ENCODE measurements at regions not wholly inside any gene's neighbourhood (a gene's known extent, or its start where the extent isn't known, plus 50 kb on each side); places are given as distances from the start of the nearest gene placed in this dataset.
"Not testable (repeated sequence)": the region's sequence is repeated elsewhere in the genome, so short reads cannot be mapped to it uniquely, and the experiment has no call there.

GRCh38 chr6:112416866-112417265 is 69.7 kb downstream of the RFPL4B start:
- no peak overlapping the region for H3K4me3 ChIP-seq
- H3K36me3 ChIP-seq, result no peaks in the 10 kb centered on the region
- intact Hi-C loops (cut with DNase I), result no loop called here
- H3K27me3 ChIP-seq (ENCODE audit: low read depth), result no peaks in the 10 kb centered on the region
- no peaks in the 10 kb centered on the region for H3K4me1 ChIP-seq
- no peak for DNase-seq
- H3K9me3 ChIP-seq, result peaks cover 4% of the 10 kb centered on the region
- no peak for ATAC-seq
- H3K27ac ChIP-seq, result no peak overlapping the region
- TF ChIP-seq CTCF (IDR thresholded peaks at IDR 0.05), result no peak

DNA sequence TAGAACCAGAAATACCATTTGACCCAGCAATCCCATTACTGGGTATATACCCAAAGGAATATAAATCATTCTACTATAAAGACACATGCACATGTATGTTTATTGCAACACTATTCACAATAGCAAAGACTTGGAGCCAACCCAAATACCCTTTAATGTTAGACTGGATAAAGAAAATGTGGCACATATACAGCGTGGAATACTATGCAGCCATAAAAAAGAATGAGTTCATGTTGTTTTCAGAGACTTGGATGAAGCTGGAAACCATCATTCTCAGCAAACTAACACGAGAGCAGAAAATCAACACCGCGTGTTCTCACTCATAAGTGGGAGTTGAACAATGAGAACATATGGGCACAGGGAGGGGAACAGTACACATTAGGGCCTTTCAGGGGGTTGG is 79.9 kb downstream of the RFPL4B start:
- H3K4me3 ChIP-seq; intact Hi-C loops (cut with DNase I); H3K4me1 ChIP-seq; DNase-seq; H3K27me3 ChIP-seq (ENCODE audit: low read depth); H3K9me3 ChIP-seq; H3K36me3 ChIP-seq; H3K27ac ChIP-seq; ATAC-seq: not testable (repeated sequence)

- no peak for ATAC-seq
- Histone ChIP-seq H3K27ac (no peak overlapping the region), H3K27me3 (ENCODE audit: low read depth) (no peaks in the 10 kb centered on the region), H3K4me1 (no peaks in the 10 kb centered on the region), H3K4me3 (no peak overlapping the region), H3K36me3 (no peaks in the 10 kb centered on the region), H3K9me3 (no peaks in the 10 kb centered on the region)
- no peak for DNase-seq
- intact Hi-C loops (cut with DNase I), result no loop called here
- TF ChIP-seq CTCF (IDR thresholded peaks at IDR 0.05), result no peak
These were observed 80.4 kb downstream of the RFPL4B start for GRCh38 chr6:112427499-112427898.

DNA sequence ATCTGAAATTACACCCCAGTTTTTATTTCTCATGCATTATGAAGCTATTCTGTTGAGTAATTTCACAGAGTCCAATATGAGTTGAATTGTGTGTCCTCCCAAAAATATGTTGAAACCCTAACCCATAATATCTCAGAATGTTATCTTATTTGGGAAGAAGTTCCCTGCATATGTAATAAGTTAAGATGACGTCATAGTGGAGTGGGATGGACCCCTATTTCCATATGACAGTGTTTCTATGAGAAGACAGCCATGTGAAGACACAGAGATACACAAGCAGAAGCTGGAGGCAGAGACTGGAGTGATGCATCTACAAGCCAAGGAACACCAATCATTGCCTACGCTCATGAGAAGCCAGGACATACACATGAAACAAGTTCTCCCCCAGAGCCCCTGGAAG is 81.3 kb downstream of the RFPL4B start:
- Histone ChIP-seq H3K36me3 (no peaks in the 10 kb centered on the region), H3K4me3 (no peak overlapping the region), H3K4me1 (no peaks in the 10 kb centered on the region), H3K27me3 (ENCODE audit: low read depth) (no peaks in the 10 kb centered on the region), H3K27ac (no peak overlapping the region), H3K9me3 (no peaks in the 10 kb centered on the region)
- ATAC-seq (no peak), DNase-seq (no peak)
- no peak for TF ChIP-seq CTCF (IDR thresholded peaks at IDR 0.05)
- intact Hi-C loops (cut with DNase I), result no loop called here

DNA sequence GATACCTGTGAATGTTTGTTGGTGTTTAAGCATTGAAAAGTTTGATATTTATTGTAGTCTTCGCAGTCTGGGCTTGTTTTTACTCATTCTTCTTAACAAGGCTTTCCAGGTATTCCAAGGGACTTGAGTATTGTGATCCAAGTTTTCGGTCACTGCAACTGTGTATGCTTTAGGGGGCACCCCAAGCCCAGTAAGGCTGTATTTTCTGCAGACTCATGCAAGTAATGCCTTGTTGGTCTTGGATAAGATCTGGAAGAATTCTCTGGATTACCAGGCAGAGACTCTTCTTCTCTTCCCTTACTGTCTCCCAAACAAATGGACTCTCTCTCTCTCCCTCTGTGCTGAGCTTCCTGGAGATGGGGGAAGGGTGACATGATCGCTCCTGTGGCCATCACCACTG is 82.1 kb downstream of the RFPL4B start:
- no peak overlapping the region for H3K27ac ChIP-seq
- no peak for DNase-seq
- no peak overlapping the region for H3K4me3 ChIP-seq
- no peaks in the 10 kb centered on the region for H3K4me1 ChIP-seq
- no peak for TF ChIP-seq CTCF (IDR thresholded peaks at IDR 0.05)
- intact Hi-C loops (cut with DNase I), result no loop called here
- peak in 1 of 2 donors; percentile 29 for ATAC-seq
- no peaks in the 10 kb centered on the region for H3K9me3 ChIP-seq
- H3K27me3 ChIP-seq (ENCODE audit: low read depth), result no peaks in the 10 kb centered on the region
- H3K36me3 ChIP-seq, result no peaks in the 10 kb centered on the region

- H3K27ac ChIP-seq, result no peak overlapping the region
- no peaks in the 10 kb centered on the region for H3K9me3 ChIP-seq
- H3K36me3 ChIP-seq, result no peaks in the 10 kb centered on the region
- no peak for TF ChIP-seq CTCF (IDR thresholded peaks at IDR 0.05)
- no peaks in the 10 kb centered on the region for H3K27me3 ChIP-seq (ENCODE audit: low read depth)
- no peaks in the 10 kb centered on the region for H3K4me1 ChIP-seq
- DNase-seq (no peak), ATAC-seq (no peak)
- intact Hi-C loops (cut with DNase I), result no loop called here
- H3K4me3 ChIP-seq, result no peak overlapping the region
These were observed 84.7 kb downstream of the RFPL4B start for GRCh38 chr6:112431803-112432202.
